K562 (cell line): ENCODE measurements at regions not wholly inside any gene's neighbourhood (a gene's known extent, or its start where the extent isn't known, plus 50 kb on each side); places are given as distances from the start of the nearest gene placed in this dataset.

Source experiments
- DDX20 ChIP-seq: fragments of 450-650 bp; IDR thresholded peaks from 2 replicates; pipeline ENCODE4 v1.6.1; 2016; ENCODE audit warnings: missing genetic modification characterization, low read depth, mild to moderate bottlenecking, missing compliant biosample characterization, moderate library complexity
- POLR2B ChIP-seq: fragments of 450-650 bp; IDR thresholded peaks from 2 replicates; pipeline ENCODE4 v1.6.1; 2018; ENCODE audit warnings: low read depth; ENCODE audit not compliant: partially characterized antibody
- PYGO2 ChIP-seq: fragments of 450-650 bp; IDR thresholded peaks from 2 replicates; pipeline ENCODE4 v1.6.1; 2016; ENCODE audit warnings: mild to moderate bottlenecking, missing genetic modification characterization, moderate library complexity, missing compliant biosample characterization
- RAD21 ChIP-seq, 2 experiments: fragments of 250-450 bp in 1 of 2; fragments of 450-650 bp in 1 of 2; sonication (Bioruptor Pico) in 1 of 2; formaldehyde crosslinking in 1 of 2; IDR thresholded peaks in 1 of 2; conservative IDR thresholded peaks in 1 of 2; 2 replicates each; pipeline versions ENCODE4 v1.4.0 to v1.8.0; 2020 to 2022; ENCODE audit warnings: mild to moderate bottlenecking in 2 of 2, moderate library complexity in 1 of 2
- RERE ChIP-seq: sonication (generic); formaldehyde crosslinking; IDR thresholded peaks from 2 replicates; pipeline ENCODE4 v1.8.0; 2023; ENCODE audit warnings: missing genetic modification reagents, mild to moderate bottlenecking, borderline replicate concordance
- TCF7 ChIP-seq: sonication (generic); IDR thresholded peaks from 2 replicates; pipeline ENCODE4 v1.6.1; 2016; ENCODE audit warnings: antibody characterized with exemption, borderline replicate concordance
- ZNF143 ChIP-seq: sonication (generic); formaldehyde crosslinking; IDR thresholded peaks from 2 replicates; pipeline ENCODE4 v1.9.0; 2022; ENCODE audit warnings: mild to moderate bottlenecking, missing genetic modification reagents

- TF ChIP-seq RERE (CRISPR knock-in tag) (no peak), RAD21 (CRISPR knock-in tag; conservative IDR thresholded peaks at IDR 0.05 in 1 of 2, IDR thresholded peaks at IDR 0.05 in 1 of 2) (no peak), TCF7 (no peak), DDX20 (no peak), ZNF143 (no peak), POLR2B (no peak), PYGO2 (tag) (no peak)
- TF ChIP-seq, all 486 proteins: peak for 0
Measured at GRCh38 chr2:516944-517343, 160.3 kb downstream of the TMEM18 start (continued).
